ENCODE measurements at regions not wholly inside any gene's neighbourhood (a gene's known extent, or its start where the extent isn't known, plus 50 kb on each side); places are given as distances from the start of the nearest gene placed in this dataset.

DNA sequence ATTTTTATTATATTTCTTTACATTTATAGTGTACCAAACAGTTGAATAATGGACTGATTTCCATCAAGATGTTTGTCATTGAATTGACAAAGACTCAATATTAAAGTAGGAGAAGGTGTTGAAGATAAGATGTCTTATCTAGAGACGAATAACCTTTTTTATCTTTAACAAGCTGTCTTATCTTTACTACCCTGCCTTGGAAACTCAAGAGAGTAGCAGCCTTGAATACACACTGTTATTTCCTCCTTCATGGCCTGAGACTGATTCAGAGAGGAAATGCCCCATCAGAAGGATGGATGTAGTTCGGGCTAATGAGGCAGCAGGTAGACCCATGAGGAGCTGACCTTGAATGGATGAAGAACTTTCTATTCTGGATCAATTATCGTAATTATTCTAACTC is 365.1 kb upstream of the SEMA6D start:
- no peak for DNase-seq

DNA sequence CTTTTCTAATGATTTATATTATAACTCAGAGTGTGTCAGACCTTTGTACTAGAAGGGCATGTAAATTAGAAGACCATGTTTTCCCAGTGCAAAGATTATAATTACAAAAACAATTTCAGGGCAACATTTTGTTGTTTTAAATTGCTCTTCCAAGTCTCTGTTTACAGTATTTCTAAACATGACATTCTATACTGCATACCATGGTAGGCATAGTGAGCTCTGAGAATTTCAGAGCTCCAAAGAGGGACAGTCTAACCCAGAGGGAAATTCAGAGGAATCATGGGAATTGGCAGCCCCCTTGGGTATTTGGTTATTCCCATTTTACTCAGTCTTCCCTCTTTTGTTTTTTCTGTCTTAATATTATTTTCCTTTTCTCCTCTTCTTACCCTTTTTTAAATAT is 361.5 kb upstream of the SEMA6D start:
- no peak for DNase-seq

- no peak for DNase-seq
Observed at GRCh38 chr15:47356297-47356696, 361.0 kb upstream of the SEMA6D start.

GRCh38 chr15:47358876-47359275 is 358.4 kb upstream of the SEMA6D start:
- DNase-seq, result no peak

DNA sequence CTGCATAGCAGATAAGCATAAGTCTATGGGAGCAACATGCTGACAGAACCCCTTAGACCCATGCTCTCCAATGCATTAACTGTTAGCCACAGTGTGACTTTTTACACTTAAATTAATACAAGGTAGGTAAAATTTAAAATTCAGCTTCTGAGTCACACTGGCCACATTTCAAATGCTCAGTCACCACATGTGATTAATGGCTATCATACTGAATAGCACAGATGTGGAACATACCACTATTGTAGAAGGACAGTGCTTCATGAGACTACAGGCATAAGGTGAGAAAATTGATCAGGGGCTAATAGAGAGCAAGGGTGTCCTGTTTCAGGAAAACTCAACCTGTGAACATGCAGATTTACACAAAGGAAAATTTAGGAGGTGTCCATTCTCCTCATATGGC is 357.0 kb upstream of the SEMA6D start:
- no peak for DNase-seq

DNA sequence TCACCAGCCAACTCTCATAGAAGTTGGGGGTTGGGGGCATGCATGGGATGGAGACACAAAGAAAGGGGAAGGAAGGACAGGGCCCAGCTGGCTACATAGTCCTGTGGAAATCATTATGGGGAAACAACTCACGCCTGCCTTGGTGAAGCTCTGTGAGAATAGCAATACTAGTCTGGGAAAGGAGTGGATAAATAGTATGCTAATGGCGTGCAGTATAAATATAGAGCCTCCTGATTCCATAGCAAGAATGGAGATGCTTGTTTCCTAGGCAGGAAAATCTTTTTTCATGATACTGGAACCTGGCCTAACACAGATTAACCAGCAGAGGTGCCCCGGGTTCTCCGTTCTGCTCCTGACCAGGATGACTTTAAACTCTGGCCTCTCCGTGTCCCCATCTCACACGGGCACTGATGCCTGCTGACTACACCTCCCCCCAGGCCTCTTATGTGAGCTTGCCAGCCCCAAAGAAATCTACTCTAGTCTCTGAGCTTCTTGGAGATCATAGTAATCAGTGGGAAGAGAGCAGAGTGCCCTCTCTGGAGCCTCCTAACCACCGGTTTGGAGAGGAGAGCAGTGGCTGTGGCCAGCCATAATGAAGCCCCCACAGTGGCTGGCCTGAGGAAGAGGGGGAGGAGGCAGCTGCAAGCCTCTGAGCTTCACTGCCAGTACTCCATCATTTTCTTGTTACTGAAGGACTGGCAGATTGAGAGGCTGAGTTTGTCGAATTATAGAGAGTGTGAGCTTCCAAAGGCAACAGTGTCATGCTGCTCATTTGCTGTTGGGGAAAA is 355.0 kb upstream of the SEMA6D start:
- no peak for DNase-seq

- no peak for DNase-seq
Observed at GRCh38 chr15:47363653-47364052, 353.7 kb upstream of the SEMA6D start.

GRCh38 chr15:47364230-47365141 is 352.8 kb upstream of the SEMA6D start:
- DNase-seq, result no peak

DNA sequence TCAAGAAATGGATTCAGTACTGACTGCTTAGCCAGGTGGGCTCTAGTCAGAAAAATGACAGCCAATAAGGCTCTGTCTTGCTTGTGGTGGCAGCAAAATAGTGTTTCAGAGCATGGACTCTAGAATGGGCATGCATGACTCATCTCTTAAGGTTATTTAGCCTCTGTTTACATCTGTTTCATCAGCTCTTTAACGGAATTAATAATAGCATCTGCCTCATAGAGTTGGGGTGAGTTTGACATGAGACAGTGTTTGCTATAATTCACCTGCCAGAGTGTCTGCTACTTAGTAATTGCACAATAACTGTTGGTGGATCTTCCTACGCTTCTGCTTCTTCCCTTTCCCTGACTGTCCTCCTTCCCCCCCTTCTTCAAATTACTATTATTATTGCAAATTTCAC is 350.4 kb upstream of the SEMA6D start:
- DNase-seq, result no peak

- DNase-seq, result no peak
Observed at GRCh38 chr15:47367726-47368390, 349.4 kb upstream of the SEMA6D start.

- DNase-seq, result no peak
Observed at GRCh38 chr15:47371939-47372338, 345.4 kb upstream of the SEMA6D start.

DNA sequence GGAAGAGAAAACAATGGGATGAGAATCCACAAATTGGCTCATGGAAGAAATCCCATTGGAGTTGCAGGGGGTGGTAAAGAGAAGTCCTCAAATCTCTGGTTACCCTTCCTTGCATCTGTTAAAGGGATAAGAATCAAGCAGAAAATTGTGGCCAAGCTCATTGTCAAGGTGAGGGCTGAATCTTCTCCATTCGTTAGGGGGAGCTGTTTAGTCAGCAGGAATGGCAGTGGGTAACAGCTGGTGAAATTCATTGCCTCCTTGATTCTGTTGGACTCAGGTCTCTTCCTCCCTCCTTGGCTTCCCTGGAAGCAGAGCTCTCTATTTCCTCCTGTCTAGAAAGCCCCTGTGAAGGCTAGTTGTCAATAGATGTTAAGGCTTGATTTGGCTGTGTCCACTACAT is 343.1 kb upstream of the SEMA6D start:
- no peak for DNase-seq

DNA sequence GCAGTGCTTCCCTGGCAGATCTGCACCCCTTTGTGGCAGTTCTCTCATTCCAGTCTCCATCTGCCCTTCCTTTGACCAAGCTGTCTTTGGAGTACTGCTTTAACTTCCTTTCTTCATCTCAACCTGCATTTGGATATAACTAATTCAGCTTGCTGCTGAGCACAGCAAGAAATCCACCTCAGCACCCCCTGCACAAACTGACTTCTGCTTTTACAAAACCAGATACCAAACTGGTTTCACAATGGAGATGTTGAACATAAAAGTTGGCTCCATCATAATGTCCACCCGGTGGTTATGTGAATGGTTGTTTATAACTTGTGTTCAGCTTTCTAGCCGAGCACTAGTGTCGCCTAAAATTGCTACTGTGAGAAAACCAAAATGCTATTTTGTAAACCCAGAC is 341.1 kb upstream of the SEMA6D start:
- DNase-seq, result no peak

- DNase-seq, result no peak
Observed at GRCh38 chr15:47377465-47377864, 339.8 kb upstream of the SEMA6D start.

GRCh38 chr15:47378527-47378926 is 338.8 kb upstream of the SEMA6D start:
- DNase-seq, result no peak

- no peak for DNase-seq
Observed at GRCh38 chr15:47383102-47383501, 334.2 kb upstream of the SEMA6D start.

- DNase-seq, result no peak
Observed at GRCh38 chr15:47383801-47384200, 333.5 kb upstream of the SEMA6D start.

DNA sequence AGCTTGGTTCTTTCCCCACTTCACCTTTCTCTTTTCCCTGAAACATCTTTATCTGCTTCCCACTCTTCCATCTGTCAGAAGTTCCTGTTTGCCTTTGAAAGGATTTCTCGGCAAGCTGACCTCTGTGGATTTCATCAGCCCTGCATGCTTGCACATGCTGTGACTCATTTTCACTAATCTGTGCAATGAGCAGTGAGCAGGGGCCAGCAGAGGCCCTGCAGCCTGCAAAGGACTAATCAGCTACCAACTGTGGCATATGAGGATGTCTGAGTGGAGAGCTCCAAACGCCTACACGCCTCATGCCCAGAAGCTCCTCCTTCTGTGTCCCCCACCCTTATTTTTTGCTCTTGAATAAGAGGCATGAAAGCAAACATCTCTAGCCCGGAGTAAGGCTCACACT is 333.0 kb upstream of the SEMA6D start:
- no peak for DNase-seq

GRCh38 chr15:47384776-47385175 is 332.5 kb upstream of the SEMA6D start:
- no peak for DNase-seq

DNA sequence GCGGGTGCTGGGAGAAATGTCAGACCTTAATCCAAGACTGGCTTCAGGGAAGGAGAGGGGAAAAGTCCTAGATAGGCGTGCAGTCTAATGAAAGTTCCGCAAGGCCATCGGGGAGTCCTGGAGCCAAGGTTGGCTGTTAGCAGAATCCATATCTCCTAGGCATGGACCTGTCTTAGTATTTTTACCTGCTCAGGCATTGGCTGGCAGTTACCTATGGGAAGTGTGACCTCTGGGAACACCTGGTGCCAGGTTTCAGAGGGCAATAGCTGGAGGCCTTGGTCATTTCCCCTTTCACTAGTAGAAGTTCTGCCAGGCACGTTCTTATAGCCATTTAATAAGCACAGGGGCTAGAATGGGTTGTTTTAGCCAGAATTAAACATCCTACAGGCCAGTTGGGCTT is 330.8 kb upstream of the SEMA6D start:
- DNase-seq, result no peak

DNA sequence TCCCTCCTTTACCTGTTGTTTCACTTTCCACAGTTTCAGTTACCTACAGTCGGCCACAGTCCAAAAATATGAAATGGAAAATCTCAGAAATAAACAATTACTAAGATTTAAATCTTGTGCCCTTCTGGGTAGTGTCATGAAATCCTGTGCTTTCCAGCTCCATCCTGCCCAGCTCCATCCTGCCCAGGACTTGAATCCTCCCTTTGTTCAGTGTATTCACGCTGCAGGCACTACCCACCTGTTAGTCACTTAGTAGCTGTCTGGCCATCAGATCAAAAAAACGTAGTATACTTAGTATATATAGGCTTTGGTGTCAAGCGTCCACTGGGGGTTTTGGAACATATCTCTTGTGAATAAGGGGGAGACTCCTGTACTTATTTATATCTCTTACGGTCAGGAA is 329.0 kb upstream of the SEMA6D start:
- DNase-seq, result no peak

DNA sequence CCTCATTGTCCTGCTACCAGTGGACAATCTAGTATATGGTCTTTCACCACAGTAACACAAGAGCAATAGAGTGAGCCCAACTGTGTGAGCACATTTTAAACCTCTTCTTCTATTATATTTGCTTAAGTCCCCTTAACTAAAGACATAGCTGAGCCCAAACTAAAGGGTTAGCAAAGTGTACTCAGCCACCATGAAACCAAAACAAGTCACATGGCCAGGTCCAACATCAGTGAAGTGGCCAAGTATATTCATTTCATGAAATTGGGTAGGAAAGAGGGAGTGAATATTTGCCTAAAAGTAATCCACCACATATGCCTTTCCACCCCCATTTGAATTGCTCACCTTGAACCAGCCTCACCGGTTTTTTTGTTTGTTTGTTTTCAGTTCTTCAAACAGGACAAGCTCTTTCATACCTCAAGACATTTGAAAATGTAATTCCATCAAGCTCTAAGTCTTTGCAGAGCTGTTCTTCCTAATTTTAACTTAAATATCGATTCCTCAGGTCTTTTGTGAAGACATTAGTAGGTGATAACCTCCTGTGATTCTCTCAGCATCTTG is 327.0 kb upstream of the SEMA6D start:
- DNase-seq, result no peak

GRCh38 chr15:47394286-47394809 is 323.0 kb upstream of the SEMA6D start:
- no peak for DNase-seq
